ENCODE measurements at regions not wholly inside any gene's neighbourhood (a gene's known extent, or its start where the extent isn't known, plus 50 kb on each side); places are given as distances from the start of the nearest gene placed in this dataset.

GRCh38 chr2:22634167-22634566, 750.8 kb upstream of the KLHL29 start:
- Mint-ChIP-seq H3K9me3 (peaks cover 13% of the 10 kb centered on the region), H3K36me3 (peaks cover 8% of the 10 kb centered on the region), H3K4me1 (peaks cover 5% of the 10 kb centered on the region), H3K4me3 (no peak overlapping the region), H3K27ac (no peak overlapping the region), H3K27me3 (ENCODE audit: low read depth) (no peaks in the 10 kb centered on the region)
- no peak for TF ChIP-seq STAT6 (CRISPR knock-in tag; conservative IDR thresholded peaks at IDR 0.05; ENCODE audit: low read depth)
- TF ChIP-seq TEAD4 (CRISPR knock-in tag; IDR thresholded peaks at IDR 0.05) = no peak
- no peak for TF ChIP-seq ZNF232 (CRISPR knock-in tag; IDR thresholded peaks at IDR 0.05)
- no peak for TF ChIP-seq E2F5 (CRISPR knock-in tag; IDR thresholded peaks at IDR 0.05)
- TF ChIP-seq FOXP4 (CRISPR knock-in tag; IDR thresholded peaks at IDR 0.05) = no peak
- DNase-seq (ENCODE audit: low spot score) = no peak
- ChIA-PET POLR2A (no interaction called here), CTCF (no interaction called here)
- ATAC-seq = no peak

GRCh38 chr2:22656426-22656825, 728.6 kb upstream of the KLHL29 start:
- Mint-ChIP-seq H3K27ac (no peak overlapping the region), H3K9me3 (peaks cover 13% of the 10 kb centered on the region), H3K27me3 (ENCODE audit: low read depth) (no peaks in the 10 kb centered on the region), H3K4me3 (no peak overlapping the region), H3K4me1 (no peaks in the 10 kb centered on the region), H3K36me3 (no peaks in the 10 kb centered on the region)
- POLR2A ChIA-PET = no interaction called here
- ATAC-seq = no peak
- TF ChIP-seq NFATC4 (CRISPR knock-in tag; IDR thresholded peaks at IDR 0.05) (no peak), ETV6 (CRISPR knock-in tag; IDR thresholded peaks at IDR 0.05) (no peak), IRF1 (CRISPR knock-in tag; IDR thresholded peaks at IDR 0.05) (no peak), MAX (CRISPR knock-in tag; IDR thresholded peaks at IDR 0.05) (no peak), FOXP1 (CRISPR knock-in tag; IDR thresholded peaks at IDR 0.05; ENCODE audit: borderline replicate concordance) (no peak), TCF7 (CRISPR knock-in tag; IDR thresholded peaks at IDR 0.05; ENCODE audit: low read depth) (no peak), NR2C2 (CRISPR knock-in tag; IDR thresholded peaks at IDR 0.05) (no peak), CBFB (CRISPR knock-in tag; IDR thresholded peaks at IDR 0.05; ENCODE audit: low read depth) (no peak), ZNF416 (CRISPR knock-in tag; IDR thresholded peaks at IDR 0.05) (no peak), SP1 (CRISPR knock-in tag; conservative IDR thresholded peaks at IDR 0.05) (no peak), GTF2I (CRISPR knock-in tag; conservative IDR thresholded peaks at IDR 0.05) (no peak), SOX15 (CRISPR knock-in tag; IDR thresholded peaks at IDR 0.05) (no peak), JAZF1 (CRISPR knock-in tag; IDR thresholded peaks at IDR 0.05) (no peak), RORB (CRISPR knock-in tag; IDR thresholded peaks at IDR 0.05) (no peak)
- CTCF ChIA-PET = interaction anchor here (1.0 kb wide), 1 partner anchor 248 kb away, joined by 3 read pairs; no protein-coding TSS in a partner anchor
- DNase-seq (ENCODE audit: low spot score) = no peak

GRCh38 chr2:22673529-22673928, 711.5 kb upstream of the KLHL29 start:
- H3K36me3 Mint-ChIP-seq = no peaks in the 10 kb centered on the region
- no peaks in the 10 kb centered on the region for H3K27me3 Mint-ChIP-seq (ENCODE audit: low read depth)
- H3K4me3 Mint-ChIP-seq = no peak overlapping the region
- H3K9me3 Mint-ChIP-seq = no peaks in the 10 kb centered on the region
- CTCF ChIA-PET = no interaction called here
- DNase-seq (ENCODE audit: low spot score) = no peak
- no peaks in the 10 kb centered on the region for H3K4me1 Mint-ChIP-seq
- H3K27ac Mint-ChIP-seq = no peak overlapping the region
- POLR2A ChIA-PET = no interaction called here
- ATAC-seq = no peak
- TF ChIP-seq STAT6 (CRISPR knock-in tag; conservative IDR thresholded peaks at IDR 0.05; ENCODE audit: low read depth) = no peak
- TF ChIP-seq AFF4 (CRISPR knock-in tag; IDR thresholded peaks at IDR 0.05; ENCODE audit: borderline replicate concordance) = no peak

Data from WTC11 (cell line).